Chondrocyte (in vitro differentiated cells): ENCODE measurements at regions not wholly inside any gene's neighbourhood (a gene's known extent, or its start where the extent isn't known, plus 50 kb on each side); places are given as distances from the start of the nearest gene placed in this dataset.

Experiments used
- DNase-seq: peaks from one replicate; pipeline ENCODE4 v3.0.0; 2021; ENCODE audit warnings: mixed read lengths, low spot score
- H3K27ac Mint-ChIP-seq: one replicate; pipeline ENCODE4 v1.8.0; 2021; ENCODE audit warnings: mild to moderate bottlenecking, moderate library complexity, mixed read lengths; ENCODE audit not compliant: unreplicated experiment
- H3K27me3 Mint-ChIP-seq: 2 replicates; pipeline ENCODE4 v1.8.0; 2021; ENCODE audit warnings: low read depth, mixed read lengths
- H3K36me3 Mint-ChIP-seq: 2 replicates; pipeline ENCODE4 v1.8.0; 2021; ENCODE audit warnings: low read depth, mixed read lengths
- H3K4me1 Mint-ChIP-seq: 2 replicates; pipeline ENCODE4 v1.8.0; 2021; ENCODE audit warnings: low read depth, mild to moderate bottlenecking, mixed read lengths
- H3K4me3 Mint-ChIP-seq: one replicate; pipeline ENCODE4 v1.8.0; 2021; ENCODE audit warnings: mild to moderate bottlenecking, moderate library complexity, mixed read lengths; ENCODE audit not compliant: unreplicated experiment
- H3K9me3 Mint-ChIP-seq: 2 replicates; pipeline ENCODE4 v1.8.0; 2021; ENCODE audit warnings: low read depth, mixed read lengths
- CTCF ChIP-seq: fragments of 200-600 bp; sonication (generic); IDR thresholded peaks from 2 replicates; pipeline ENCODE4 v1.5.0; 2021; ENCODE audit warnings: antibody characterized with exemption, mild to moderate bottlenecking, moderate library complexity

DNA sequence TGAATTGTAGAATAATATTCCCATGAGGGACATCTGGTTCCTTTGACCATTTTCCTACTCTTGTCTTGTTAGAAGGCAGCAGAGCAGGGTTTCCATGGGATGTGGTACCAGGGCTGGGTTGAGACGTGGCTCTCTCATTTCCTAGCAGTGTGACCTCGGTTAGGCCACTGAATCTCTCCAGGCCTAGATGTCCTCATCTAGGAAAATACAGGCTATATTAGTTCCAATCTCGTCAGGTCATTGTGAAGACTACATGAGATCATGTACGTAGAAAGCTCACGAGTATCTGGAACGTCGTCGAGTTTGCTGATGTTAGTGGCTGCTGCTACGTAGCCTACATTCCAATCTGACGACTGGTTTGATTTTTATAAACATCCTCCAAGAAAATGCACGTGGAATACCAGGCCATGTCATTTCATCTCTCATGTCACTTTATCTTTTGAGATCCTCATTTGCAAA lies 278.2 kb upstream of the GATB start:
- H3K4me3 Mint-ChIP-seq = no peak overlapping the region
- DNase-seq = no peak
- peaks cover 3% of the 10 kb centered on the region for H3K4me1 Mint-ChIP-seq
- H3K27ac Mint-ChIP-seq = no peak overlapping the region
- H3K36me3 Mint-ChIP-seq = peaks cover 8% of the 10 kb centered on the region
- peaks cover 2% of the 10 kb centered on the region for H3K27me3 Mint-ChIP-seq
- H3K9me3 Mint-ChIP-seq = peaks cover 8% of the 10 kb centered on the region
- TF ChIP-seq CTCF = no peak

DNA sequence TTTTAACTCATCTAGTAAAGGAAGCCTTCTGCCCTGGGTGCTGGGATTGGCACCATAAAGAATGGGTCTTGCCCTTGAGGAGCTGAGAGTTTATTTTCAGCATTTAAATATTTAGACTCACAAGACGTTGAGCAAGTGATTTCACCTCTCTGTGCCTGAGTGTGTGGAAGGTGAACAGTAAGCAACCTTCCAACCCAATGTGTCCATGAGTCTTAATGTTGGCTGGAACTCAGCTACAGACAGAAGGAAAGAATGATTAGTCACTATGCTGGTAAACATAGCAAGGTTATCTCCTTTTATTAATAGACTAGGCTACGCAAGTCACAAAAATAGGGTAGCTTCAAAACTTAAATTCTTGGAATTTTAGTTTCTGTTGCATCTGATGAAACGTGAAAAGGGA lies 277.4 kb upstream of the GATB start:
- H3K9me3 Mint-ChIP-seq = peaks cover 5% of the 10 kb centered on the region
- no peak overlapping the region for H3K27ac Mint-ChIP-seq
- no peak overlapping the region for H3K4me3 Mint-ChIP-seq
- no peak for DNase-seq
- no peak for TF ChIP-seq CTCF
- peaks cover 5% of the 10 kb centered on the region for H3K36me3 Mint-ChIP-seq
- peaks cover 3% of the 10 kb centered on the region for H3K4me1 Mint-ChIP-seq
- H3K27me3 Mint-ChIP-seq = no peaks in the 10 kb centered on the region

DNA sequence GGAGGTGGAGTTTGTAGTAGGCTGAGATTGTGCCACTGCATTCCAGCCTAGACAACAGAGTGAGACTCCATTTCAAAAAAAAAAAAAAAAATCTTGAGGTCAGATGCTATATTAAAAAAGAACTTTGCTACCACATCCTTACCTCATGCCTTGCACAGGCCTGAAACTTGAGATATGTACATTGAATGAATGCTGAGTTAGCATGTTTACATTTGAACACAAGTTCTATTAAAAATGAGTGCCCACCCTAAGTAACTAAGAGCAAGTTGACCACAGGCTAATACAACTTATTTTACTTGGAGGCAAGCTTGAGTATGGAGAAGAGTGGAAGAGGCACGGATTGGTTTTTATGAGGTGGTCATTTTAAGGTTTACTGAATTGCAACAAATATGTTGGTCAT lies 276.6 kb upstream of the GATB start:
- no peaks in the 10 kb centered on the region for H3K27me3 Mint-ChIP-seq
- no peak overlapping the region for H3K27ac Mint-ChIP-seq
- no peaks in the 10 kb centered on the region for H3K9me3 Mint-ChIP-seq
- peaks cover 3% of the 10 kb centered on the region for H3K4me1 Mint-ChIP-seq
- DNase-seq = no peak
- peaks cover under 1% of the 10 kb centered on the region for H3K36me3 Mint-ChIP-seq
- TF ChIP-seq CTCF = no peak
- no peak overlapping the region for H3K4me3 Mint-ChIP-seq

- no peaks in the 10 kb centered on the region for H3K9me3 Mint-ChIP-seq
- no peak for TF ChIP-seq CTCF
- no peak for DNase-seq
- H3K27me3 Mint-ChIP-seq = peaks cover 5% of the 10 kb centered on the region
- no peaks in the 10 kb centered on the region for H3K4me1 Mint-ChIP-seq
- no peak overlapping the region for H3K27ac Mint-ChIP-seq
- H3K4me3 Mint-ChIP-seq = no peak overlapping the region
- H3K36me3 Mint-ChIP-seq = no peaks in the 10 kb centered on the region
Observed at GRCh38 chr4:152033621-152034020, 272.8 kb upstream of the GATB start.

DNA sequence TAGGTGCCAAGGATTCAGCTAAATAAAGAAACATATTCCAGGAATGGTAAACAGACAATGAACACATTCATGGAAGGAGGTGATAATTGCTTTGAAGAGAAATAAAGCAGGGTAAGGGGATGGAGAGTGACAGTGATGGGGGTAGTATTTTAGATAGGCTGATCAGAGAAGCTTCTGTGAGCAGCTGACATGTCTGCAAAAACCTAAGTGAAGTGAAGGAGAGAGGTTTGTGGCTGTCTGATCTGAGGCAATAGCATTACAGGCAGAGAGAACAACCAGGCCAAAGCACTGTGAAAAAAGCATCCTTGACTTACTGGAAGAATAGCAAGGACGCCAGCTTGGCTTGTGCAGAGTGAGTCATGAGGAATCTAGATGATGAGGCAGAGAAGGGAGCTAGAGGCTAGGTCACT lies 271.9 kb upstream of the GATB start:
- Mint-ChIP-seq H3K9me3 (no peaks in the 10 kb centered on the region), H3K27me3 (peaks cover 5% of the 10 kb centered on the region), H3K4me1 (no peaks in the 10 kb centered on the region), H3K36me3 (no peaks in the 10 kb centered on the region), H3K4me3 (no peak overlapping the region), H3K27ac (no peak overlapping the region)
- DNase-seq = no peak
- TF ChIP-seq CTCF = no peak
